Trophoblast cell (in vitro differentiated cells and primary cell): ENCODE measurements at regions not wholly inside any gene's neighbourhood (a gene's known extent, or its start where the extent isn't known, plus 50 kb on each side); places are given as distances from the start of the nearest gene placed in this dataset.
"Not testable (repeated sequence)": the region's sequence is repeated elsewhere in the genome, so short reads cannot be mapped to it uniquely, and the experiment has no call there.

ENCODE experiments used
- DNase-seq, 2 donors: peaks; one replicate each; pipeline ENCODE4 v3.0.0-alpha.2; 2016
- H2AFZ ChIP-seq: 2 replicates; pipeline ENCODE4 v1.6.1; 2013; ENCODE audit warnings: low read length, moderate library complexity, mild to moderate bottlenecking; ENCODE audit not compliant: insufficient read depth, poor library complexity
- H2AK5ac ChIP-seq: 2 replicates; pipeline ENCODE4 v1.6.1; 2013; ENCODE audit warnings: mild to moderate bottlenecking, low read length
- H2BK120ac ChIP-seq: 2 replicates; pipeline ENCODE4 v1.6.1; 2013; ENCODE audit warnings: low read length, mild to moderate bottlenecking, moderate library complexity; ENCODE audit not compliant: insufficient read depth, poor library complexity
- H2BK12ac ChIP-seq: 2 replicates; pipeline ENCODE4 v1.6.1; 2013; ENCODE audit warnings: mild to moderate bottlenecking, low read length, moderate library complexity
- H2BK5ac ChIP-seq: 2 replicates; pipeline ENCODE4 v1.6.1; 2013; ENCODE audit warnings: low read length, low read depth, moderate library complexity, mild to moderate bottlenecking; ENCODE audit not compliant: poor library complexity
- H3K14ac ChIP-seq: 2 replicates; pipeline ENCODE4 v1.6.1; 2013; ENCODE audit warnings: mild to moderate bottlenecking, low read length
- H3K18ac ChIP-seq: 2 replicates; pipeline ENCODE4 v1.6.1; 2013; ENCODE audit warnings: mild to moderate bottlenecking, low read length
- H3K23ac ChIP-seq: 2 replicates; pipeline ENCODE4 v1.6.1; 2013; ENCODE audit warnings: low read length
- H3K27ac ChIP-seq: 2 replicates; pipeline ENCODE4 v1.5.1; 2013; ENCODE audit warnings: low read depth, mild to moderate bottlenecking, inconsistent platforms, low read length, moderate library complexity
- H3K27me3 ChIP-seq: 2 replicates; pipeline ENCODE4 v1.6.1; 2013; ENCODE audit warnings: inconsistent platforms, mild to moderate bottlenecking, low read length, moderate library complexity; ENCODE audit not compliant: insufficient read depth
- H3K36me3 ChIP-seq, 2 experiments: 1 replicate in 1 of 2; 2 replicates in 1 of 2; pipeline ENCODE4 v1.6.1; 2013; ENCODE audit warnings: low read length in 2 of 2, mild to moderate bottlenecking in 2 of 2, moderate library complexity in 1 of 2; ENCODE audit not compliant: insufficient read depth in 2 of 2, control insufficient read depth in 1 of 2
- H3K4ac ChIP-seq: 2 replicates; pipeline ENCODE4 v1.6.1; 2013; ENCODE audit warnings: low read depth, mild to moderate bottlenecking, low read length, moderate library complexity
- H3K4me1 ChIP-seq, 2 experiments: 1 replicate in 1 of 2; 2 replicates in 1 of 2; pipeline ENCODE4 v1.6.1; 2013; ENCODE audit warnings: low read length in 2 of 2, mild to moderate bottlenecking in 2 of 2, moderate library complexity in 1 of 2; ENCODE audit not compliant: insufficient read depth in 2 of 2, control insufficient read depth in 1 of 2
- H3K4me2 ChIP-seq: 2 replicates; pipeline ENCODE4 v1.6.1; 2013; ENCODE audit warnings: inconsistent platforms, mild to moderate bottlenecking, low read length, moderate library complexity
- H3K4me3 ChIP-seq: 2 replicates; pipeline ENCODE4 v1.5.1; 2013; ENCODE audit warnings: mild to moderate bottlenecking, low read depth, low read length, inconsistent platforms
- H3K79me1 ChIP-seq: one replicate; pipeline ENCODE4 v1.6.1; 2013; ENCODE audit warnings: low read length
- H3K79me2 ChIP-seq: 2 replicates; pipeline ENCODE4 v1.6.1; 2013; ENCODE audit warnings: low read length, mild to moderate bottlenecking; ENCODE audit not compliant: control insufficient read depth, insufficient read depth, poor library complexity
- H3K9ac ChIP-seq: 2 replicates; pipeline ENCODE4 v1.6.1; 2013; ENCODE audit warnings: mild to moderate bottlenecking, low read length
- H3K9me3 ChIP-seq: 2 replicates; pipeline ENCODE4 v1.6.1; 2013; ENCODE audit warnings: low read depth, mild to moderate bottlenecking, control low read depth, inconsistent platforms, low read length; ENCODE audit not compliant: insufficient read depth
- H4K12ac ChIP-seq: 2 replicates; pipeline ENCODE4 v1.6.1; 2013; ENCODE audit warnings: low read depth, mild to moderate bottlenecking, low read length, moderate library complexity
- H4K8ac ChIP-seq: 2 replicates; pipeline ENCODE4 v1.6.1; 2013; ENCODE audit warnings: low read depth, mild to moderate bottlenecking, low read length, moderate library complexity
- H4K91ac ChIP-seq: one replicate; pipeline ENCODE4 v1.6.1; 2013; ENCODE audit warnings: low read depth, mild to moderate bottlenecking, low read length, moderate library complexity
- WGBS: extraction: QIAGEN DNeasy Blood & Tissue Kit; methylation state at CpG from one replicate; pipeline ENCODE4 v1.1.7; 2013; ENCODE audit warnings: missing lambda C conversion rate; ENCODE audit not compliant: insufficient read length, insufficient coverage; ENCODE audit errors: extremely low coverage; 5-methylcytosine and 5-hydroxymethylcytosine counted together

- no peak overlapping the region for H2BK120ac ChIP-seq
- no peak overlapping the region for H3K4me3 ChIP-seq
- no peaks in the 10 kb centered on the region for H3K79me2 ChIP-seq
- DNase-seq: no peak
- no peak overlapping the region for H4K91ac ChIP-seq
- no peak overlapping the region for H2AFZ ChIP-seq
- H3K36me3 ChIP-seq: no peaks in the 10 kb centered on the region
- H3K23ac ChIP-seq: no peak overlapping the region
- no peak overlapping the region for H3K27ac ChIP-seq
- no CpG with 5 or more reads among the region's 2 CpGs for WGBS
- H3K4me1 ChIP-seq: no peaks in the 10 kb centered on the region
- no peak overlapping the region for H2AK5ac ChIP-seq
- no peak overlapping the region for H3K4me2 ChIP-seq
- H3K79me1 ChIP-seq: no peaks in the 10 kb centered on the region
- H3K4ac ChIP-seq: no peak overlapping the region
- no peak overlapping the region for H3K14ac ChIP-seq
- no peak overlapping the region for H2BK5ac ChIP-seq
- no peaks in the 10 kb centered on the region for H3K9me3 ChIP-seq
- H3K27me3 ChIP-seq: no peaks in the 10 kb centered on the region
- no peak overlapping the region for H4K8ac ChIP-seq
- H2BK12ac ChIP-seq: no peak overlapping the region
- no peak overlapping the region for H3K18ac ChIP-seq
- H4K12ac ChIP-seq: no peak overlapping the region
- no peak overlapping the region for H3K9ac ChIP-seq
Measured at GRCh38 chr6:98416027-98416426, 418.3 kb upstream of the POU3F2 start.

- not testable (repeated sequence) for H3K4ac ChIP-seq, H3K79me1 ChIP-seq, H3K79me2 ChIP-seq, H3K9me3 ChIP-seq, H3K36me3 ChIP-seq, H3K27me3 ChIP-seq, H4K91ac ChIP-seq, H3K4me3 ChIP-seq, H4K8ac ChIP-seq, H3K14ac ChIP-seq, H3K27ac ChIP-seq, DNase-seq, H2BK12ac ChIP-seq, H2AK5ac ChIP-seq, H4K12ac ChIP-seq, H2AFZ ChIP-seq, H2BK120ac ChIP-seq, H3K4me1 ChIP-seq, H3K23ac ChIP-seq, H3K9ac ChIP-seq, H3K18ac ChIP-seq, H3K4me2 ChIP-seq, H2BK5ac ChIP-seq
- no CpG with 5 or more reads among the region's 30 CpGs for WGBS
Measured at GRCh38 chr6:98416497-98417158, 417.7 kb upstream of the POU3F2 start.

GRCh38 chr6:98433325-98434056 is 400.9 kb upstream of the POU3F2 start:
- Histone ChIP-seq H2BK5ac (no peak overlapping the region), H3K27me3 (no peaks in the 10 kb centered on the region), H4K8ac (no peak overlapping the region), H3K4me3 (no peak overlapping the region), H3K36me3 (no peaks in the 10 kb centered on the region), H2AK5ac (no peak overlapping the region), H3K18ac (no peak overlapping the region), H3K27ac (no peak overlapping the region), H2BK12ac (no peak overlapping the region), H4K12ac (no peak overlapping the region), H3K4me1 (no peaks in the 10 kb centered on the region), H2BK120ac (no peak overlapping the region), H3K4ac (no peak overlapping the region), H4K91ac (no peak overlapping the region), H3K79me1 (no peaks in the 10 kb centered on the region), H2AFZ (no peak overlapping the region), H3K14ac (no peak overlapping the region), H3K9me3 (no peaks in the 10 kb centered on the region), H3K9ac (no peak overlapping the region), H3K23ac (no peak overlapping the region), H3K4me2 (no peak overlapping the region), H3K79me2 (no peaks in the 10 kb centered on the region)
- no CpG with 5 or more reads among the region's 3 CpGs for WGBS
- no peak for DNase-seq

- no peaks in the 10 kb centered on the region for H3K36me3 ChIP-seq
- no peak overlapping the region for H2AK5ac ChIP-seq
- no peak overlapping the region for H3K18ac ChIP-seq
- H4K12ac ChIP-seq: no peak overlapping the region
- H3K4me2 ChIP-seq: no peak overlapping the region
- H3K27ac ChIP-seq: no peak overlapping the region
- H2BK12ac ChIP-seq: no peak overlapping the region
- WGBS: no CpG with 5 or more reads among the region's 1 CpG
- H4K91ac ChIP-seq: no peak overlapping the region
- no peaks in the 10 kb centered on the region for H3K79me2 ChIP-seq
- no peak overlapping the region for H2BK120ac ChIP-seq
- no peak overlapping the region for H3K23ac ChIP-seq
- H3K4me3 ChIP-seq: no peak overlapping the region
- no peak overlapping the region for H3K14ac ChIP-seq
- no peak overlapping the region for H3K4ac ChIP-seq
- DNase-seq: no peak
- H3K27me3 ChIP-seq: no peaks in the 10 kb centered on the region
- no peak overlapping the region for H3K9ac ChIP-seq
- H3K4me1 ChIP-seq: no peaks in the 10 kb centered on the region
- H3K79me1 ChIP-seq: no peaks in the 10 kb centered on the region
- no peak overlapping the region for H2BK5ac ChIP-seq
- no peak overlapping the region for H4K8ac ChIP-seq
- H2AFZ ChIP-seq: no peak overlapping the region
- H3K9me3 ChIP-seq: no peaks in the 10 kb centered on the region
Measured at GRCh38 chr6:98443633-98444032, 390.7 kb upstream of the POU3F2 start.
